Mesenteric fat pad (tissue), 1 donor: ENCODE measurements at regions not wholly inside any gene's neighbourhood (a gene's known extent, or its start where the extent isn't known, plus 50 kb on each side); places are given as distances from the start of the nearest gene placed in this dataset.

ENCODE experiments used
- DNase-seq: peaks from one replicate; pipeline ENCODE4 v3.0.0-alpha.2; 2020; ENCODE audit warnings: low spot score
- donor health status: DM: yes; HTN: yes; CAD: no.

- no peak for DNase-seq
Measured at GRCh38 chr20:51079488-51079887, 56.6 kb upstream of the KCNG1 start.

- no peak for DNase-seq
Measured at GRCh38 chr20:51077686-51078060, 54.8 kb upstream of the KCNG1 start.

GRCh38 chr20:51076786-51077685 is 54.1 kb upstream of the KCNG1 start:
- no peak for DNase-seq

GRCh38 chr20:51074062-51074461 is 51.2 kb upstream of the KCNG1 start:
- DNase-seq = no peak
